OCI-LY3 (cell line): ENCODE measurements at regions not wholly inside any gene's neighbourhood (a gene's known extent, or its start where the extent isn't known, plus 50 kb on each side); places are given as distances from the start of the nearest gene placed in this dataset.

Source experiments
- H2AFZ ChIP-seq: fragments of 200-600, 300-600 bp; shearing (Covaris generic); 2 replicates; pipeline ENCODE4 v1.6.0; 2014; ENCODE audit warnings: antibody characterized with exemption, low read depth, low read length
- H3K27ac ChIP-seq: fragments of 200-600, 300-600 bp; sonication (generic); 2 replicates; pipeline ENCODE4 v1.5.1; 2014; ENCODE audit warnings: mild to moderate bottlenecking, low read length, moderate library complexity, mixed read lengths
- H3K27me3 ChIP-seq: fragments of 200-600, 300-600 bp; sonication (generic); 2 replicates; pipeline ENCODE4 v1.6.1; 2014; ENCODE audit warnings: low read depth, low read length, mixed read lengths
- H3K36me3 ChIP-seq: fragments of 200-600, 300-600 bp; sonication (generic); replicated peaks from 2 replicates; pipeline ENCODE3; 2014; ENCODE audit warnings: low read depth, low read length, mixed read lengths
- H3K4me1 ChIP-seq: fragments of 300-600, 200-600 bp; sonication (generic); 2 replicates; pipeline ENCODE4 v1.6.1; 2014; ENCODE audit warnings: low read length, mixed read lengths
- H3K4me2 ChIP-seq: fragments of 200-600, 300-600 bp; sonication (generic); 2 replicates; pipeline ENCODE4 v1.6.1; 2014; ENCODE audit warnings: low read length, mixed read lengths
- H3K4me3 ChIP-seq: fragments of 300-600, 200-600 bp; sonication (generic); 2 replicates; pipeline ENCODE4 v1.5.1; 2014; ENCODE audit warnings: antibody characterized with exemption, mild to moderate bottlenecking, low read length, moderate library complexity
- H3K79me2 ChIP-seq: fragments of 300-600, 200-600 bp; shearing (Covaris generic); 2 replicates; pipeline ENCODE4 v1.6.1; 2014; ENCODE audit warnings: mild to moderate bottlenecking, low read length, mixed read lengths
- H3K9ac ChIP-seq: fragments of 300-600, 200-600 bp; shearing (Covaris generic); 2 replicates; pipeline ENCODE4 v1.6.0; 2014; ENCODE audit warnings: mild to moderate bottlenecking, low read length, moderate library complexity
- H3K9me3 ChIP-seq: fragments of 200-600, 300-600 bp; shearing (Covaris generic); 2 replicates; pipeline ENCODE4 v1.6.1; 2014; ENCODE audit warnings: low read length, mixed read lengths; ENCODE audit not compliant: insufficient read depth
- H4K20me1 ChIP-seq: fragments of 200-600, 300-600 bp; sonication (generic); 2 replicates; pipeline ENCODE4 v1.6.1; 2016; ENCODE audit warnings: low read length, mixed read lengths; ENCODE audit not compliant: insufficient read depth
- EZH2phosphoT487 ChIP-seq: fragments of 200-600 bp; shearing (Covaris generic); IDR thresholded peaks from 2 replicates; pipeline ENCODE4 v1.6.1; 2018; ENCODE audit warnings: antibody characterized with exemption, mixed run types, low read depth
- TF ChIP-seq, protein P1 (sequence below): fragments of 200-600, 300-600 bp; sonication (generic); IDR thresholded peaks from 2 replicates; pipeline ENCODE4 v1.5.1; 2014; ENCODE audit warnings: antibody characterized with exemption, low read length, low read depth

DNA sequence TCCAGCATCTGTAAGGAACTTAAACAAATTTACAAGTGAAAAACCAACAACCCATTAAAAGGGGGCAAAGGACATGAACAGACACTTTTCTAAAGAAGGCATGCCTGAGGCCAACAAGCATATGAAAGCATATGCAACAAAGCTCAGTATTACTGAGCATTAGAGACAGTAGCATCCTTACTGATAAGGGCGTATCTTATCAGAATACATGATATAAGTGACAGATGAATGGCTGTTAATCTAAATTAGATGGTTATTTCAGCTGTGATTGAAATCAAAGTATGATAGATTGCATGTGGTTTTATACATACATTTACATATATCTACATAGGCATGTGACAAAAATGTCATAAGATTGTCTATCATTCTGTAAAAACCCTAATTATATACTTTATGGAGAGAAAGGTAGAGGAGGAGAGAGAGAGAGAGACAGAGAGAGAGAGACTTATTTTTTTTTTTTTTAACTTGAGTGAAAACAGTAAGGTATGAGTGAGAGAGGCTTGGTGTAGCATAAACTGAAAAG is 1240.7 kb downstream of the FAM181B start:
- H3K79me2 ChIP-seq, result no peaks in the 10 kb centered on the region
- no peaks in the 10 kb centered on the region for H4K20me1 ChIP-seq
- H3K9me3 ChIP-seq, result no peaks in the 10 kb centered on the region
- no peak overlapping the region for H3K4me2 ChIP-seq
- no peak overlapping the region for H3K27ac ChIP-seq
- no peaks in the 10 kb centered on the region for H3K36me3 ChIP-seq
- no peak overlapping the region for H3K9ac ChIP-seq
- TF ChIP-seq EZH2phosphoT487, result no peak
- TF ChIP-seq, protein P1, sequence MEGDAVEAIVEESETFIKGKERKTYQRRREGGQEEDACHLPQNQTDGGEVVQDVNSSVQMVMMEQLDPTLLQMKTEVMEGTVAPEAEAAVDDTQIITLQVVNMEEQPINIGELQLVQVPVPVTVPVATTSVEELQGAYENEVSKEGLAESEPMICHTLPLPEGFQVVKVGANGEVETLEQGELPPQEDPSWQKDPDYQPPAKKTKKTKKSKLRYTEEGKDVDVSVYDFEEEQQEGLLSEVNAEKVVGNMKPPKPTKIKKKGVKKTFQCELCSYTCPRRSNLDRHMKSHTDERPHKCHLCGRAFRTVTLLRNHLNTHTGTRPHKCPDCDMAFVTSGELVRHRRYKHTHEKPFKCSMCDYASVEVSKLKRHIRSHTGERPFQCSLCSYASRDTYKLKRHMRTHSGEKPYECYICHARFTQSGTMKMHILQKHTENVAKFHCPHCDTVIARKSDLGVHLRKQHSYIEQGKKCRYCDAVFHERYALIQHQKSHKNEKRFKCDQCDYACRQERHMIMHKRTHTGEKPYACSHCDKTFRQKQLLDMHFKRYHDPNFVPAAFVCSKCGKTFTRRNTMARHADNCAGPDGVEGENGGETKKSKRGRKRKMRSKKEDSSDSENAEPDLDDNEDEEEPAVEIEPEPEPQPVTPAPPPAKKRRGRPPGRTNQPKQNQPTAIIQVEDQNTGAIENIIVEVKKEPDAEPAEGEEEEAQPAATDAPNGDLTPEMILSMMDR, result no peak
- peaks cover 12% of the 10 kb centered on the region for H3K4me1 ChIP-seq
- H3K4me3 ChIP-seq, result no peak overlapping the region
- no peak overlapping the region for H2AFZ ChIP-seq
- no peaks in the 10 kb centered on the region for H3K27me3 ChIP-seq

DNA sequence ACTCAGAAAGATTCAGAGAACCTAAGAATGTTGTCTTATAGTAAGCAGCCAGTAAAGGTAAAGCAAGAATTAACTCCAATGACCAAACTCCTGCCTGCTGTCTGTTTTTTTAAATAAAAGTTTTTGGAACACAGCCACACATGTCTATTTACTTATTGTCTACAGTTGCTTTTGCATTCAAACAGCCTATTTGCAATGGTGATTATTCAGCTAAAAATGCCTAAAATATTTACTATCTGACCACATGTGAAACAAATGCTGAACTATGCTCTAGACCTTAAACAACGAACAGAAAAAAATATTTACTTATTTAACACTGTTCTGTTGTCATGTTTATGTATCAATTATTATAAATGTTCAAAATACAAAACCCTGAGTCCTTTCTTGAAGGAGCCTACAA is 1246.6 kb downstream of the FAM181B start:
- H3K4me1 ChIP-seq, result no peaks in the 10 kb centered on the region
- no peaks in the 10 kb centered on the region for H4K20me1 ChIP-seq
- no peaks in the 10 kb centered on the region for H3K27me3 ChIP-seq
- no peak overlapping the region for H2AFZ ChIP-seq
- H3K9ac ChIP-seq, result no peak overlapping the region
- H3K9me3 ChIP-seq, result no peaks in the 10 kb centered on the region
- no peak overlapping the region for H3K27ac ChIP-seq
- no peaks in the 10 kb centered on the region for H3K36me3 ChIP-seq
- H3K79me2 ChIP-seq, result no peaks in the 10 kb centered on the region
- no peak overlapping the region for H3K4me3 ChIP-seq
- no peak overlapping the region for H3K4me2 ChIP-seq
- no peak for TF ChIP-seq EZH2phosphoT487
- TF ChIP-seq, protein P1, result no peak

DNA sequence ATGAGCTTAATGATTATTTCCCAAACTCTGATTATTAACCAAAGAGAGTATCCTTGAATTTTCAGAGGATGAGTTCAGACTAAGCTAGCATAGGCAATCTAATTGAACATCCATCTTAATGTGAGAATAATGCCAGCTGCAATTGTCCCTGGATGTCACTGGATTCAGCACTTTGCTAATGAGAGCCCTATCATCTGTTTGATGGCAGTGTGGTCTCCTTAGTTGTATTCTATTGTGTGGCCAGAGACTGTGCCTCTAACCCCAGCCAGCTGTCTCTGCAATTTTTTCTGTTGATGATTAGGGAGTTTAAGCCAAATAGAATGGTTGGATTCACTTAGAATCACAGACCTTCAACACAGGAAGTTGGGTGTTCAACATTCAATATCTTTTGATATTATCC is 1249.5 kb downstream of the FAM181B start:
- Histone ChIP-seq H3K9me3 (no peaks in the 10 kb centered on the region), H3K4me1 (no peaks in the 10 kb centered on the region), H3K4me3 (no peak overlapping the region), H3K4me2 (no peak overlapping the region), H3K9ac (no peak overlapping the region), H3K36me3 (no peaks in the 10 kb centered on the region), H3K27me3 (no peaks in the 10 kb centered on the region), H2AFZ (no peak overlapping the region), H3K79me2 (no peaks in the 10 kb centered on the region), H3K27ac (no peak overlapping the region), H4K20me1 (no peaks in the 10 kb centered on the region)
- TF ChIP-seq, protein P1, result no peak
- TF ChIP-seq EZH2phosphoT487, result no peak

DNA sequence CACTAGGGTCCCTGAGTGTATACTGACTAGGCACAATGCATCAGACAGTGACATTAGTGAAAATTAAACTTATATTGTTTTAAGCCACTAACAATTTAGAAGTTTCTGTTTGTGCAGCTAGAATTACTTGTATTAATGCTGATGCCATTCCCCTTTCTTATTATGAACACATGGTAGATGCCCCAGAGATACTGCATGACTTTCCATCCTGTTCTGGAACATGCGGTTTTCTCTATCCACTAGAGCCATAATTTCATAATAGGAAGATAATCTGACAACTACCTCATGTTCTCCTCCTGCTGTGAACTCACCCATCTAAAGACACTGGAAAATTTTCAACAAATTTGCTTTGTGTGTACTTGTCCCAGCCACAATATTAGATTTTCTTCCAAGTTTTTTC is 1256.4 kb downstream of the FAM181B start:
- no peak overlapping the region for H3K9ac ChIP-seq
- no peaks in the 10 kb centered on the region for H3K4me1 ChIP-seq
- H3K9me3 ChIP-seq, result no peaks in the 10 kb centered on the region
- TF ChIP-seq, protein P1, result no peak
- TF ChIP-seq EZH2phosphoT487, result no peak
- no peak overlapping the region for H2AFZ ChIP-seq
- no peaks in the 10 kb centered on the region for H3K27me3 ChIP-seq
- no peak overlapping the region for H3K4me3 ChIP-seq
- H3K4me2 ChIP-seq, result no peak overlapping the region
- no peak overlapping the region for H3K27ac ChIP-seq
- no peaks in the 10 kb centered on the region for H3K36me3 ChIP-seq
- no peaks in the 10 kb centered on the region for H4K20me1 ChIP-seq
- H3K79me2 ChIP-seq, result no peaks in the 10 kb centered on the region
